GM19035 (cell line): ENCODE measurements at regions not wholly inside any gene's neighbourhood (a gene's known extent, or its start where the extent isn't known, plus 50 kb on each side); places are given as distances from the start of the nearest gene placed in this dataset.
"Not testable (repeated sequence)": the region's sequence is repeated elsewhere in the genome, so short reads cannot be mapped to it uniquely, and the experiment has no call there.

Experiments
- ATAC-seq: cut with Tn5 transposase; IDR thresholded peaks from one replicate; pipeline ENCODE4 v1.9.1; 2021; ENCODE audit not compliant: unreplicated experiment

DNA sequence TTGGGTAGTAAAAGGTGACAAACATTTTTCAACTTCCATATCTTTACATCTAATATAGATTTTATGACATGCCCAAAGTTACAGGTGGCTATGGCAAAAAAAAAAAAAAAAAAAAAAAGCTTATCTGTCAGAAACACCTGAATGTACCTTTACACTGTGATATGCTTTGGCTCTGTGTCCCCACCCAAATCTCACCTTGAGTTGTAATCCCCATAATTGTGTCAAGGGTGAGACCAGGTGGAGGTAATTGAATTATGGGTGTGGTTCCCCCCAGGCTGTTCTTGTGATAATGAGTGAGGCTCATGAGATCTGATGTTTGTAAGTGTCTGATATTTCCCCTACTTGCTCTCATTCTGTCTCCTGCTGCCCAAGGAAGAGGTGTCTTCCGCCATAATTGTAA is 139.6 kb upstream of the LRRC61 start:
- not testable (repeated sequence) for ATAC-seq

DNA sequence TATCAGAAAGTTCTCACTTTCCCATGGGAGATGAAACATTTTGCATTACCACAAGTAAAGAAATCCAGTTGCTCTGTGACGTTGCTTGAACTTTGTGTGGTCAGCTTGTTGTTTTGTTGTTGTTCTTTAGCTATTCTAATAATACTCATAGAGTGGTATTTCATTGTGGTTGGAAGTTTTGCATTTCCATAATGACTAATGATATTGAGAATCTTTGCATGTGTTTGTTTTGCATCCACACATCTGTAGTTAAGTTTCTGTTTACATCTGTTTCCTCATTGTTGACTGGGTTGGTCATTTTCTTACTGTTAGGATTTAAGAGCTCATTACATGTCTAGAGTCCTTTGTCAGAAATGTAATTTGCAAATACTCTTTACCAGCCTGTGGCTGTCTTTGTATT is 133.2 kb upstream of the LRRC61 start:
- ATAC-seq: peak; percentile 93

DNA sequence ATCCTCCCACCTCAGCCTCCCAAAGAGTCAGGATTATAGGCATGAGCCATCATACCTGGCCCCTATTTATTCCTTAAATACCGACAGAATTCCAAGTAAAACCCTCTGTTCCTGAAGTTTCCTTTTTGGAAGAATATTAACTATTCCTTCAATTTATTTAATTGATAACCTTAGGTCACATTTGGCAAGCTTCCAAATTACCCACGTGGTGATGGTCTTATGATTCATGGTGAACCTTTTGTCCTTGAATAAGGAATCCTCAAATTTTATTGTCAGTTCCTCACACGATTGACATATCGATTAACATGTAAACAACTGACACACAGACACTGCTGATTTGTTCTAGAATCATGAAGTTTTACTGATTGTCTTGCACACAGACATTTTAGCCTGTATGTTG is 130.6 kb upstream of the LRRC61 start:
- ATAC-seq: not testable (repeated sequence)

DNA sequence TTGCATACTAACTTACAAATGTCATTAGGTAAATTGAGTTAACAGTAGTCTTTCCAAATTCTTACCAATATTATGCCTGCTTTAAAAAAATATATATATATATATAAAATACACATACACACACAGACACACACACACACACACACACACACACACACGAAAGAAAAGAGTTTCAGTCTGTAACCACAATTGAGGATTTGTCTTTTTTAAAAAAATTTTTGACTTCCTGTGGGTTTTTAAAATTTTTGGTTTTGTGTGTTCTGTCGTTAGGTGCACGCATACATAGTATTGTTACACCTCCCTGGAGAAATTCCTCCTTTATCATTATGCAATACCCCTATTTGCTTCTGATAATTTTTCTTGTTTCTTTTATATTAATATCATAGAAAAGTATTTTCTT is 129.3 kb upstream of the LRRC61 start:
- not testable (repeated sequence) for ATAC-seq
